H9 (cell line): ENCODE measurements at regions not wholly inside any gene's neighbourhood (a gene's known extent, or its start where the extent isn't known, plus 50 kb on each side); places are given as distances from the start of the nearest gene placed in this dataset.

Source experiments
- DNase-seq: peaks from one replicate; pipeline ENCODE4 v3.0.0-alpha.2; 2017
- H2AFZ ChIP-seq: one replicate; pipeline ENCODE4 v1.6.1; 2013; ENCODE audit warnings: mild to moderate bottlenecking, low read length, control low read depth, moderate library complexity
- H2AK5ac ChIP-seq: 2 replicates; pipeline ENCODE4 v1.6.1; 2013; ENCODE audit warnings: low read length, control low read depth, mixed read lengths; ENCODE audit not compliant: insufficient read length
- H2BK120ac ChIP-seq: one replicate; pipeline ENCODE4 v1.6.1; 2013; ENCODE audit warnings: low read depth, mild to moderate bottlenecking, low read length, control low read depth, inconsistent platforms; ENCODE audit not compliant: poor library complexity, severe bottlenecking
- H2BK12ac ChIP-seq: 2 replicates; pipeline ENCODE4 v1.6.1; 2013; ENCODE audit warnings: low read length, control low read depth, mixed read lengths, low read depth; ENCODE audit not compliant: insufficient read length
- H2BK15ac ChIP-seq: 2 replicates; pipeline ENCODE4 v1.6.1; 2013; ENCODE audit warnings: low read depth, low read length, control low read depth
- H2BK20ac ChIP-seq: one replicate; pipeline ENCODE4 v1.6.1; 2013; ENCODE audit warnings: low read depth, mild to moderate bottlenecking, low read length, control low read depth, inconsistent platforms; ENCODE audit not compliant: poor library complexity, severe bottlenecking
- H2BK5ac ChIP-seq: 2 replicates; pipeline ENCODE4 v1.6.1; 2013; ENCODE audit warnings: low read length, control low read depth, mixed read lengths; ENCODE audit not compliant: insufficient read length
- H3K14ac ChIP-seq: 2 replicates; pipeline ENCODE4 v1.6.1; 2013; ENCODE audit warnings: low read length, control low read depth; ENCODE audit not compliant: insufficient read depth
- H3K18ac ChIP-seq: 2 replicates; pipeline ENCODE4 v1.6.1; 2013; ENCODE audit warnings: low read depth, mild to moderate bottlenecking, mixed read lengths, low read length, control low read depth; ENCODE audit not compliant: insufficient read length
- H3K23ac ChIP-seq: 2 replicates; pipeline ENCODE4 v1.6.1; 2013; ENCODE audit warnings: low read length, control low read depth, mixed read lengths, low read depth; ENCODE audit not compliant: insufficient read length
- H3K23me2 ChIP-seq: 2 replicates; pipeline ENCODE4 v1.6.1; 2013; ENCODE audit warnings: low read depth, mild to moderate bottlenecking, mixed read lengths, low read length, control low read depth; ENCODE audit not compliant: insufficient read length, poor library complexity, severe bottlenecking
- H3K27ac ChIP-seq: 2 replicates; pipeline ENCODE4 v1.5.1; 2013; ENCODE audit warnings: low read length, control low read depth, mixed read lengths, low read depth; ENCODE audit not compliant: insufficient read length
- H3K27me3 ChIP-seq: 2 replicates; pipeline ENCODE4 v1.6.1; 2013; ENCODE audit warnings: low read length, control low read depth, inconsistent platforms; ENCODE audit not compliant: insufficient read depth
- H3K4ac ChIP-seq: 2 replicates; pipeline ENCODE4 v1.6.1; 2013; ENCODE audit warnings: low read depth, mild to moderate bottlenecking, control low read depth, inconsistent platforms, low read length, moderate library complexity
- H3K4me1 ChIP-seq: 2 replicates; pipeline ENCODE4 v1.6.1; 2013; ENCODE audit warnings: low read length, control low read depth, inconsistent platforms; ENCODE audit not compliant: insufficient read depth
- H3K4me2 ChIP-seq: 2 replicates; pipeline ENCODE4 v1.6.1; 2013; ENCODE audit warnings: low read length, control low read depth, mixed read lengths; ENCODE audit not compliant: insufficient read length, insufficient read depth
- H3K56ac ChIP-seq: 2 replicates; pipeline ENCODE4 v1.6.1; 2013; ENCODE audit warnings: low read depth, mild to moderate bottlenecking, mixed read lengths, low read length, control low read depth; ENCODE audit not compliant: insufficient read length
- H3K79me1 ChIP-seq: 2 replicates; pipeline ENCODE4 v1.6.1; 2013; ENCODE audit warnings: low read depth, mild to moderate bottlenecking, moderate library complexity, low read length, control low read depth, inconsistent platforms; ENCODE audit not compliant: insufficient read depth, poor library complexity, severe bottlenecking
- H3K79me2 ChIP-seq: 2 replicates; pipeline ENCODE4 v1.6.1; 2013; ENCODE audit warnings: low read length, control low read depth, inconsistent platforms; ENCODE audit not compliant: insufficient read depth
- H3K9ac ChIP-seq: 2 replicates; pipeline ENCODE4 v1.6.1; 2013; ENCODE audit warnings: low read length, control low read depth, mixed read lengths; ENCODE audit not compliant: insufficient read length; ENCODE audit errors: extremely low read depth
- H3K9me3 ChIP-seq: one replicate; pipeline ENCODE4 v1.6.1; 2013; ENCODE audit warnings: low read depth, low read length, inconsistent platforms; ENCODE audit not compliant: control insufficient read depth
- H3T11ph ChIP-seq: one replicate; pipeline ENCODE4 v1.6.1; 2013; ENCODE audit warnings: mild to moderate bottlenecking, low read length, control low read depth, inconsistent platforms
- H4K20me1 ChIP-seq: one replicate; pipeline ENCODE4 v1.6.1; 2013; ENCODE audit not compliant: control insufficient read depth, insufficient read length, insufficient read depth
- H4K5ac ChIP-seq: 2 replicates; pipeline ENCODE4 v1.6.1; 2013; ENCODE audit warnings: low read depth, mild to moderate bottlenecking, mixed read lengths, low read length, control low read depth; ENCODE audit not compliant: insufficient read length
- H4K8ac ChIP-seq: replicated peaks from 2 replicates; pipeline ENCODE4 v1.6.1; 2013; ENCODE audit warnings: low read length, control low read depth, mixed read lengths, low read depth; ENCODE audit not compliant: insufficient read length
- H4K91ac ChIP-seq: 2 replicates; pipeline ENCODE4 v1.6.1; 2013; ENCODE audit warnings: low read depth, mild to moderate bottlenecking, moderate library complexity, mixed read lengths, low read length, control low read depth; ENCODE audit not compliant: insufficient read length
- H3K27ac Mint-ChIP-seq, 3 experiments: 2 replicates in 2 of 3; 3 replicates in 1 of 3; pipeline ENCODE4 v1.8.0; 2020 to 2021; ENCODE audit warnings: mixed read lengths in 3 of 3, mild to moderate bottlenecking in 1 of 3, moderate library complexity in 1 of 3
- H3K27me3 Mint-ChIP-seq: 2 replicates; pipeline ENCODE4 v1.8.0; 2021; ENCODE audit warnings: low read depth, mild to moderate bottlenecking, moderate library complexity, mixed read lengths
- H3K36me3 Mint-ChIP-seq, 3 experiments: 2 replicates in 2 of 3; 3 replicates in 1 of 3; pipeline ENCODE4 v1.8.0; 2020 to 2021; ENCODE audit warnings: low read depth in 3 of 3, mixed read lengths in 3 of 3; ENCODE audit not compliant: insufficient read depth in 1 of 3
- H3K4me1 Mint-ChIP-seq, 2 experiments: 2 replicates each; pipeline ENCODE4 v1.8.0; 2020; ENCODE audit warnings: mixed read lengths in 2 of 2
- H3K4me3 Mint-ChIP-seq, 2 experiments: 2 replicates in 1 of 2; 3 replicates in 1 of 2; pipeline ENCODE4 v1.8.0; 2020 to 2021; ENCODE audit warnings: mild to moderate bottlenecking in 2 of 2, mixed read lengths in 2 of 2, moderate library complexity in 1 of 2
- H3K9me3 Mint-ChIP-seq, 2 experiments: 2 replicates in 1 of 2; 3 replicates in 1 of 2; pipeline ENCODE4 v1.8.0; 2020; ENCODE audit warnings: mild to moderate bottlenecking in 2 of 2, mixed read lengths in 2 of 2, moderate library complexity in 1 of 2
- WGBS: extraction: QIAGEN DNeasy Blood & Tissue Kit; methylation state at CpG from one replicate; pipeline ENCODE4 v1.1.7; 2013; ENCODE audit warnings: missing lambda C conversion rate, low lambda C conversion rate, mixed read lengths; ENCODE audit not compliant: insufficient read length; ENCODE audit errors: extremely low coverage; 5-methylcytosine and 5-hydroxymethylcytosine counted together
- TF ChIP-seq, protein P1 (sequence below): fragments of 200-600 bp; sonication (generic); conservative IDR thresholded peaks from 3 replicates; pipeline ENCODE4 v1.8.0; 2021; ENCODE audit warnings: antibody characterized with exemption, mild to moderate bottlenecking

DNA sequence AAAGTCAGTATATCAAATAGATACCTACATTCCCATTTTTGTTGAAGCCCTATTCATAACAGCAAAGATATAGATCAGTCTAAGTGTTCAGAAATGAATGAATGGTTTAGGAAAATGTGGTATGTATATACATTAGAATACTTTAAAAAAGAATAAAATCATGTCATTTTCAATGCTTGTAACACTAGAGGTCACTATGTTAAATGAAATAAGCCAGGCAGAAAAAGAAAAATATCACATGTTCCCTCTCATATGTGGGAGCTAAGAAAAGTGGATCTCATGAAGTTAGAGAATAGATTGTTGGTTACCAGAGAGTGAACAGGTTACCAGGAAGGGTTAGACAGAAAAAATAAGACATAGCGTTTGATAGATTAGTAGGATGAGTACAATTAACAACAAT is 1111.0 kb upstream of the SLC39A10 start:
- Histone ChIP-seq H2BK15ac (no peak overlapping the region), H3K18ac (no peak overlapping the region), H3K9me3 (no peaks in the 10 kb centered on the region), H2BK12ac (no peak overlapping the region), H2BK120ac (no peak overlapping the region), H2BK5ac (no peak overlapping the region), H3K79me1 (no peaks in the 10 kb centered on the region), H3K4me2 (no peak overlapping the region), H3K27ac (no peak overlapping the region), H4K5ac (no peak overlapping the region), H3K4ac (no peak overlapping the region), H3K56ac (no peak overlapping the region), H3K9ac (no peak overlapping the region), H4K91ac (no peak overlapping the region), H2AFZ (no peak overlapping the region), H3K23ac (no peak overlapping the region), H4K20me1 (no peaks in the 10 kb centered on the region), H4K8ac (no peak overlapping the region), H2BK20ac (no peak overlapping the region), H3K4me1 (no peaks in the 10 kb centered on the region), H3K14ac (no peak overlapping the region), H3K27me3 (no peaks in the 10 kb centered on the region), H3K23me2 (no peaks in the 10 kb centered on the region), H2AK5ac (no peak overlapping the region), H3K79me2 (no peaks in the 10 kb centered on the region), H3T11ph (no peak overlapping the region)
- TF ChIP-seq, protein P1, sequence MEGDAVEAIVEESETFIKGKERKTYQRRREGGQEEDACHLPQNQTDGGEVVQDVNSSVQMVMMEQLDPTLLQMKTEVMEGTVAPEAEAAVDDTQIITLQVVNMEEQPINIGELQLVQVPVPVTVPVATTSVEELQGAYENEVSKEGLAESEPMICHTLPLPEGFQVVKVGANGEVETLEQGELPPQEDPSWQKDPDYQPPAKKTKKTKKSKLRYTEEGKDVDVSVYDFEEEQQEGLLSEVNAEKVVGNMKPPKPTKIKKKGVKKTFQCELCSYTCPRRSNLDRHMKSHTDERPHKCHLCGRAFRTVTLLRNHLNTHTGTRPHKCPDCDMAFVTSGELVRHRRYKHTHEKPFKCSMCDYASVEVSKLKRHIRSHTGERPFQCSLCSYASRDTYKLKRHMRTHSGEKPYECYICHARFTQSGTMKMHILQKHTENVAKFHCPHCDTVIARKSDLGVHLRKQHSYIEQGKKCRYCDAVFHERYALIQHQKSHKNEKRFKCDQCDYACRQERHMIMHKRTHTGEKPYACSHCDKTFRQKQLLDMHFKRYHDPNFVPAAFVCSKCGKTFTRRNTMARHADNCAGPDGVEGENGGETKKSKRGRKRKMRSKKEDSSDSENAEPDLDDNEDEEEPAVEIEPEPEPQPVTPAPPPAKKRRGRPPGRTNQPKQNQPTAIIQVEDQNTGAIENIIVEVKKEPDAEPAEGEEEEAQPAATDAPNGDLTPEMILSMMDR, result peak; percentile 45; the same call in 2 of the 3 replicates
- Mint-ChIP-seq H3K27ac (no peak overlapping the region), H3K4me3 (no peak overlapping the region), H3K9me3 (peaks cover 0 to 7% of the 10 kb centered on the region in 2 experiments; a peak in 2 of 5 replicates), H3K4me1 (no peaks in the 10 kb centered on the region), H3K27me3 (no peaks in the 10 kb centered on the region), H3K36me3 (no peaks in the 10 kb centered on the region)
- no CpG with 5 or more reads among the region's 1 CpG for WGBS
- no peak for DNase-seq
